ENCODE measurements at regions not wholly inside any gene's neighbourhood (a gene's known extent, or its start where the extent isn't known, plus 50 kb on each side); places are given as distances from the start of the nearest gene placed in this dataset.
A peak's percentile ranks its signal among the peaks of the same experiment; 100 is the strongest.

- no peak for TF ChIP-seq CREB1 (CRISPR knock-in tag; IDR thresholded peaks at IDR 0.05)
- TF ChIP-seq KAT7 (CRISPR knock-in tag; IDR thresholded peaks at IDR 0.05; ENCODE audit: borderline replicate concordance), result no peak
- TF ChIP-seq CREM (CRISPR knock-in tag; IDR thresholded peaks at IDR 0.05), result no peak
- TF ChIP-seq IRF1 (CRISPR knock-in tag; IDR thresholded peaks at IDR 0.05), result no peak
- TF ChIP-seq CTCF (IDR thresholded peaks at IDR 0.05), result peak; percentile 16; the same call in 1 of the 2 replicates
- H3K9me3 Mint-ChIP-seq, result peaks cover 6% of the 10 kb centered on the region
- ChIA-PET CTCF (interaction anchor here (0.6 to 1.9 kb wide), 38 partner anchors 8 to 1000 kb away, joined by 3 to 22 read pairs (median 4); partner anchors contain the start of gene PROX1), POLR2A (interaction anchor here (0.6 to 1.3 kb wide), 3 partner anchors 134 to 867 kb away, joined by 3 to 6 read pairs (median 4); partner anchors contain the start of gene PROX1)
- DNase-seq (ENCODE audit: low spot score) (peak; percentile 71), ATAC-seq (peak; percentile 97)
- peaks cover 26% of the 10 kb centered on the region for H3K4me1 Mint-ChIP-seq
- H3K27me3 Mint-ChIP-seq (ENCODE audit: low read depth), result 0 out of 2 replicates have a peak, but pooled peaks cover 4% of the 10 kb centered on the region
- no peak overlapping the region for H3K4me3 Mint-ChIP-seq
- H3K36me3 Mint-ChIP-seq, result peaks cover 2% of the 10 kb centered on the region; the same call in 1 of the 2 replicates
- no peak overlapping the region for H3K27ac Mint-ChIP-seq
Observed at GRCh38 chr1:214123061-214123784, 135.4 kb downstream of the PROX1 start.

- no peak overlapping the region for H3K27ac Mint-ChIP-seq
- H3K9me3 Mint-ChIP-seq, result no peaks in the 10 kb centered on the region
- TF ChIP-seq SP1 (CRISPR knock-in tag; conservative IDR thresholded peaks at IDR 0.05) (no peak), NFYB (CRISPR knock-in tag; conservative IDR thresholded peaks at IDR 0.05; ENCODE audit: low read depth) (no peak), HMGA2 (CRISPR knock-in tag; IDR thresholded peaks at IDR 0.05) (no peak), TP53 (CRISPR knock-in tag; IDR thresholded peaks at IDR 0.05) (no peak), ZMAT4 (CRISPR knock-in tag; IDR thresholded peaks at IDR 0.05) (no peak), MXD4 (CRISPR knock-in tag; IDR thresholded peaks at IDR 0.05; ENCODE audit: borderline replicate concordance) (no peak), ZNF396 (CRISPR knock-in tag; IDR thresholded peaks at IDR 0.05; ENCODE audit: borderline replicate concordance) (no peak), NFATC4 (CRISPR knock-in tag; IDR thresholded peaks at IDR 0.05) (no peak), ZNF121 (CRISPR knock-in tag; IDR thresholded peaks at IDR 0.05) (no peak), ESRRA (CRISPR knock-in tag; IDR thresholded peaks at IDR 0.05; ENCODE audit: borderline replicate concordance) (no peak), ZNF416 (CRISPR knock-in tag; IDR thresholded peaks at IDR 0.05) (no peak), ZSCAN18 (CRISPR knock-in tag; IDR thresholded peaks at IDR 0.05) (no peak), ATF2 (CRISPR knock-in tag; IDR thresholded peaks at IDR 0.05; ENCODE audit: borderline replicate concordance, low read depth) (no peak), TEAD4 (CRISPR knock-in tag; IDR thresholded peaks at IDR 0.05) (no peak), ZBTB43 (CRISPR knock-in tag; IDR thresholded peaks at IDR 0.05) (no peak), ATF1 (CRISPR knock-in tag; IDR thresholded peaks at IDR 0.05) (no peak), SOX15 (CRISPR knock-in tag; IDR thresholded peaks at IDR 0.05) (no peak), SMAD4 (CRISPR knock-in tag; IDR thresholded peaks at IDR 0.05) (no peak), ATF3 (CRISPR knock-in tag; conservative IDR thresholded peaks at IDR 0.05) (no peak), ETV6 (CRISPR knock-in tag; IDR thresholded peaks at IDR 0.05) (no peak)
- ChIA-PET POLR2A (no interaction called here), CTCF (interaction anchor here (1.1 to 1.8 kb wide), 2 partner anchors 192 to 208 kb away, joined by 3 to 5 read pairs; no protein-coding TSS in a partner anchor)
- no peaks in the 10 kb centered on the region for H3K36me3 Mint-ChIP-seq
- peaks cover 26% of the 10 kb centered on the region for H3K4me1 Mint-ChIP-seq
- 0 out of 2 replicates have a peak, but pooled peaks cover 4% of the 10 kb centered on the region for H3K27me3 Mint-ChIP-seq (ENCODE audit: low read depth)
- DNase-seq (ENCODE audit: low spot score), result no peak
- no peak overlapping the region for H3K4me3 Mint-ChIP-seq
- ATAC-seq, result no peak
Observed at GRCh38 chr1:214124281-214124805, 136.6 kb downstream of the PROX1 start.

Data from WTC11 (cell line).